NB4 (cell line): ENCODE measurements at regions not wholly inside any gene's neighbourhood (a gene's known extent, or its start where the extent isn't known, plus 50 kb on each side); places are given as distances from the start of the nearest gene placed in this dataset.

Source experiments
- CTCF ChIP-seq: IDR thresholded peaks from one replicate; pipeline ENCODE4 v1.5.1; 2012; ENCODE audit warnings: low read depth, low read length
- MAX ChIP-seq: IDR thresholded peaks from 2 replicates; pipeline ENCODE4 v1.6.1; 2011; ENCODE audit warnings: low read depth, low read length
- MYC ChIP-seq: IDR thresholded peaks from 2 replicates; pipeline ENCODE4 v1.6.1; 2011; ENCODE audit warnings: low read depth, low read length
- POLR2A ChIP-seq: IDR thresholded peaks from 2 replicates; pipeline ENCODE4 v1.6.1; 2011; ENCODE audit warnings: mild to moderate bottlenecking; ENCODE audit not compliant: insufficient read length; ENCODE audit errors: extremely low read depth

- TF ChIP-seq MYC (no peak), CTCF (no peak), POLR2A (no peak), MAX (no peak)
These were observed 132.7 kb upstream of the TPRG1 start for GRCh38 chr3:189038773-189039745.
